Fibroblast of lung (primary cell): ENCODE measurements at regions not wholly inside any gene's neighbourhood (a gene's known extent, or its start where the extent isn't known, plus 50 kb on each side); places are given as distances from the start of the nearest gene placed in this dataset.

Source experiments
- EZH2 ChIP-seq: IDR thresholded peaks from 2 replicates; pipeline ENCODE4 v1.5.1; 2012; ENCODE audit warnings: low read length, control low read depth, mild to moderate bottlenecking; ENCODE audit errors: missing control alignments
- TF ChIP-seq, protein P1 (sequence below), 2 donors: IDR thresholded peaks in 1 of 2; conservative IDR thresholded peaks in 1 of 2; 1 replicate in 1 of 2; 2 replicates in 1 of 2; pipeline ENCODE4 v1.5.1; 2011 to 2012; ENCODE audit warnings: low read length in 2 of 2, control low read depth in 1 of 2, inconsistent platforms in 1 of 2, low read depth in 1 of 2, mild to moderate bottlenecking in 1 of 2

- TF ChIP-seq, protein P1, sequence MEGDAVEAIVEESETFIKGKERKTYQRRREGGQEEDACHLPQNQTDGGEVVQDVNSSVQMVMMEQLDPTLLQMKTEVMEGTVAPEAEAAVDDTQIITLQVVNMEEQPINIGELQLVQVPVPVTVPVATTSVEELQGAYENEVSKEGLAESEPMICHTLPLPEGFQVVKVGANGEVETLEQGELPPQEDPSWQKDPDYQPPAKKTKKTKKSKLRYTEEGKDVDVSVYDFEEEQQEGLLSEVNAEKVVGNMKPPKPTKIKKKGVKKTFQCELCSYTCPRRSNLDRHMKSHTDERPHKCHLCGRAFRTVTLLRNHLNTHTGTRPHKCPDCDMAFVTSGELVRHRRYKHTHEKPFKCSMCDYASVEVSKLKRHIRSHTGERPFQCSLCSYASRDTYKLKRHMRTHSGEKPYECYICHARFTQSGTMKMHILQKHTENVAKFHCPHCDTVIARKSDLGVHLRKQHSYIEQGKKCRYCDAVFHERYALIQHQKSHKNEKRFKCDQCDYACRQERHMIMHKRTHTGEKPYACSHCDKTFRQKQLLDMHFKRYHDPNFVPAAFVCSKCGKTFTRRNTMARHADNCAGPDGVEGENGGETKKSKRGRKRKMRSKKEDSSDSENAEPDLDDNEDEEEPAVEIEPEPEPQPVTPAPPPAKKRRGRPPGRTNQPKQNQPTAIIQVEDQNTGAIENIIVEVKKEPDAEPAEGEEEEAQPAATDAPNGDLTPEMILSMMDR (conservative IDR thresholded peaks at IDR 0.05 in 1 of 2, IDR thresholded peaks at IDR 0.05 in 1 of 2; ENCODE audit: low read depth in 1 of 2, low read length in 2 of 2) = no peak
- TF ChIP-seq EZH2 = no peak
Measured at GRCh38 chr7:119482671-119483070, 790.3 kb upstream of the KCND2 start.
